ENCODE measurements at regions not wholly inside any gene's neighbourhood (a gene's known extent, or its start where the extent isn't known, plus 50 kb on each side); places are given as distances from the start of the nearest gene placed in this dataset.
"Not testable (repeated sequence)": the region's sequence is repeated elsewhere in the genome, so short reads cannot be mapped to it uniquely, and the experiment has no call there.

DNA sequence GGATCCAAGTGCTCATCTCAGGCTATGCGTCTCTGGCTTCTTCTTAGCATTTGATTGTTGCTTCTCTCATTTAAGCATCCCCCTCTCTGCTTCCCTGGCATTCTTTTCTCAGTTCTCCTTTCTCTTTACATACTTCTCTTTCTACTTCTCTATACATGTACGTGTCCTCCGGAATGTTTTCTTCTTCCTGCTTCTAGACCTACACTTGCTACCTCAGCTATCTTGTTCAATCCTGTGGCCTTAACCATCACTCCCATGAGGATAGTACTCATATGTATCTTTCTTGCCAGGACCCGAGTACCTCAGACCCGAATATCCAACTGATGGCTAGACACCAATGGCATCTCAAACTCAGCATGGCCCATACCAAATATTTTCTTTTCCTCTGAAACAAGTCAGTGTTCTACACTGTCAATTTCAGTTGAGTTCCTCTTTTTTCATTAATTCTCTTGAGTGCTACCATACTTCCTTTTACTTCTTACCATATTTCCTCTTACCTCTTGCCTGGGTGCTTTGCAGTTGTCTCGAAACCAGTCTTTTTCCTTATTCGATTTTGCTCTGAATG is 115.1 kb upstream of the SLC38A2 start:
- DNase-seq, result no peak

DNA sequence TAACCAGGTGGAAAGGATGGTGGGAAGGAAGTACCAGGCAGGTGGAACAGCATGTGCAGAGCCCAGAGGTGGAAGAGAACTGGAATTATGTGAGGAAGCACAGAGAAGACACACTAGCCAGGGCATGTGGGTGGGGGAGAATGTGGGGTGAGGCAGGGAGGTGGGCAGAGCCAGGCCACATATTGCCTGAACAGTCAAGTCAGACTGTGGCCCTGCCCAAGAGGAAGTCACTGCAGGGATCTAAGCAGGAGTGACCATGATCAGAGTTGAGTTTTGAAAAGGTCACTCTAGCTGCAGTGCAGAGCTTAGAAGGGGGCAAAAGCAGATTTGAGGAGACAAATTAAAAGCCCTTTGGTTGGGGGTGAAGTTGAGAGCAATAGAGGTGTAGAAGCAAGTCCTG is 114.0 kb upstream of the SLC38A2 start:
- no peak for DNase-seq

DNA sequence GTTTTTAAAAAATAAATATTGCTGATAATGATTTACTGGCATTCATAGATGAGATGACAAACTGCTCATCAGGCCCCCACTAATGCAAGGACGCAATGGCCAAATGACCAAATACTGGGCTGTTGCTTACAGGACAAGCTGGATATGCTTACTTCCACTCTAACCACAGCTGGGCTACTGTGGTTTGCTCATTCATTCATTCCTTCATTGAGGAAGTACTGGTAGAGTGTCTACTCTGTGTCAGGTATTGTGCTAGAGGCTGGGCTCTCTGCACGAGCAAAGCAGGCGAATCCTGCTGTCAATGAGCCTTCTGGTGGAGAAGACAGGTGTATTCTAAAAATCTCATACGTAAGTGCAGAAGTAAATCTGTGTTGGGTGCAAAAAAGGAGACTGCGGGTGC is 113.3 kb upstream of the SLC38A2 start:
- DNase-seq, result no peak

DNA sequence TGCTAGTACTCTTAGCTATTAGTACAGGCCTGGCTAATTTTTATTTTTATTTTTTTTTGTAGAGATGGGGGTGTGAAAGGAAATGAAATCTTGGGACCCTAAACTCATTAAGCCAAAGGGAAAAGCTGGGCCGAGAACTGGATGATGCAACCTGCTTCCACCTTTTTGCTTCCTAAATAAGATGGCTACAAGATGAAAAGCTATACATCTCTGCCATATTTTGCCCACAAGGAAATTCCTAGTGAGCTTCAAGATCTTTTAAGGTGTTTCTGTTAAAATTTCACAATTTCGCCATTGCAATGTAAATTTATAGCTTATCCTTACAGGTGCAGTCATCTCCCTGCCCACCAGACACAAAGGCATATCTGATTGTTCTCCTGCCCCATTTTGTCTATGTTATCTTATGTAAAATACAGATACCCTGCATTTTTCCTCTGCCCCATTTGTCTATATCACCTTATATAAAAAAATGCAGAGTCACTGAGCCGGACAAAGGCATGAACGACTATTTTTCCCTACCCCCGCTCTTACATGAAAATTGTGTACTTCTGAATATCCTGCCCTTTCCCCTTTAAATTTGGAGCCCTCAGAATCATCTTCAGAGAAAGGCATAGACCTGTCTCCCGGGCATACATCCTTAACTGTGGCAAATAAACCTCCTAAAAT is 112.0 kb upstream of the SLC38A2 start:
- DNase-seq, result no peak

DNA sequence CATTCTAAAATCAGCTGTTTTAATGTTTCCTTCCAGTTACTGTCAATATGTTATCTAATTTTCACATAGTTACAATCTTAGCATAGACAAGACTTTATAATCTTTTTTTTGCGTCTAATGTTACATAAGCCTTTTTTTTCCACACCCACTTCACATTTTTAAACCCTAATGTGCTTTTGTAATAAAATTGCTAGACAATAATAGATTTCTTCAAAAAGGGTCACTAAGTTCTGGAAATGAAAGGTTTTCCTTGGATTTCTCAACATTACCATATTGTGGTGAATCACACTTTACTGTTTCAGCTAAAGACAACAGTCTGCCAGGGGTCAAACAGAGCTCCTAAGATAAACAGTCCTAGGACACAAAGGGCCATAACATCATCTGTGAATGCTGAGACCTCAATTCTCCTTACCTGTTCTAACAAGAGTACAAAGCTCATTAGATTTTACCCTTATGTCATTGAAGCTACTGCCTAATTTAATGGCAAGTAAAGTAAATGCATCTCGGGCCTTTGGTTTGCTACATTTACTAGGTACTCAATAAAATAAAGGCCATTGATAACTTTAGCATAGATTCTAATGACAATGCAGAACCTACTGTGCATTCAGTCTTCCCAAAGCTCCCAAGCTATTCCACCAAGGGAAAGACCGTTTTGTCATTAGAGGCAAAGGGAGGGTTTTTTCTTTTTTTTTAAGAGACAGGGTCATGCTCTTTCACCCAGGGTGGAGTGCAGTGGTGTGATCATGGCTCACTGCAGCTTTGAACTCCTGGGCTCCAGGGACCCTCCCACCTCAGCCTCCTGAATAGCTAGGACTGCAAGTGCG is 111.2 kb upstream of the SLC38A2 start:
- DNase-seq, result no peak

DNA sequence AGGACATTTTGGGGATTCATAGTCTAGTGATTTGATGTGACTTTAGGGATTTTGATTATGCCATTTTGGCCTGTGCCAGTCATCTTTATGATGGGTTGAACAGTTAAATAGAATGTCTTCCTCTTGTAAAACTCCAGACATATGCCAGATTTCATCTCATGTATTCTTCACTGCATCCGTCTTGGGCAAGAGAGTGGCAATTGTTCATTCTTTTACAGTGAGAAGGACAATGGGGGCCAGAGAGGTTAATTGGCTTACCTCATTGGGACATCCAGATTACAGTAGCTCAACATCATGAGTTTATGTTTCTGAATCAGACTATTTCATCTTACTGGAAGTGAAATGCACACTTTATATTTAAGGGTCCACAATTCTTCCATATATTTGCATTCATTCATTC is 108.2 kb upstream of the SLC38A2 start:
- DNase-seq, result no peak

DNA sequence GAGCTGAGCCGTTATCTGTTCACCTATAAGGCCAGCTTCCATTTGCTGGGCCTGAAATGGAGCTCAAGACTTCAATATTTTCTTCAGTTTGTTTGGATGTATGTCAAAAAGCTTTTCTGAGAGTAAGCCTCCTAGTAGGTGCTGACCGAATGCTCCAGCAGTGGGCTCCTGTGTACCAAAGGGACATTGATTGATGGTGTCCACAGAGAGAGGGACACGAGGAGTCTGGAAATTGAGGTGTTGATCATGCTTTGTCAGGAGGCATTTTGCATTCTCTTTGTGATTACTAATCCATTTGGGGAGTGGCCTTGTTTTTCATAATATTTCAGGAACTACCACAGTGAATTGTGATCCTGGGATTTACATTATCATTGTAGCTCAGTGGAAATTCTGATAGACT is 107.7 kb upstream of the SLC38A2 start:
- no peak for DNase-seq

- no peak for DNase-seq
Observed at GRCh38 chr12:46478123-46478522, 105.5 kb upstream of the SLC38A2 start.

DNA sequence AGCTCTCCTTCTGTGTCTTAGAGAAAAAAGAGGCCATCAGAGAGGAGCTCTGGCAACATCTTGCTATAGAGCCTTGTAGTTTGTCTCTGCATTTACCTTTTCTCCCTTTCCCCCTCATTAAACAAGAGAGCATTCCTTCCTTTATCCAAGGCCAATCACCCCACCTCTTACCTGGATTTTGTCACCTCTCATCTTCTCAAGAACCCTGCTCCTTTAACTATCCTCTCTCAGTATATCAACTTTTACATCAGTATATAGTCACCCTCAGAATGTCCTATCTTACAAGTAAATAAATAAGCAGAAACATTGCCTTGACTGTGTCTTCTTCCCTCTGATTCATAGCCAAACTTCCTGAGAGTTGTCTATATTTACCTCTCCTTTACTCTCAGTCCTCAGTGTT is 105.0 kb upstream of the SLC38A2 start:
- no peak for DNase-seq

GRCh38 chr12:46475972-46476645 is 103.5 kb upstream of the SLC38A2 start:
- no peak for DNase-seq

DNA sequence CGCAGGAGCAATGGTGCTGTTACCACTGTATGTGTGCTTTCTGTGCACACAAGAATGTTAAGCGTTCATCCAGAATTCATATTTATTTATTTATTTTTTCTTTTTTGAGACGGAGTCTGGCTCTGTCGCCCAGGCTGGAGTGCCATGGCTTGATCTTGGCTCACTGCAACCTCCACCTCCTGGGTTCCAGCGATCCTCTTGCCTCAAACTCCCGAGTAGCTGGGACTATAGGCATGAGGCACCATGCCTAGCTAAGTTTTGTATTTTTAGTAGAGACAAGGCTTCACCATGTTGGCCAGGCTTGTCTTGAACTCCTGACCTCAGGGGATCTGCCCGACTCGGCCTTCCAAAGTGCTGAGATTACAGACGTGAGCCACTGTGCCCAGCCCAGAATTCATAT is 101.8 kb upstream of the SLC38A2 start:
- not testable (repeated sequence) for DNase-seq

DNA sequence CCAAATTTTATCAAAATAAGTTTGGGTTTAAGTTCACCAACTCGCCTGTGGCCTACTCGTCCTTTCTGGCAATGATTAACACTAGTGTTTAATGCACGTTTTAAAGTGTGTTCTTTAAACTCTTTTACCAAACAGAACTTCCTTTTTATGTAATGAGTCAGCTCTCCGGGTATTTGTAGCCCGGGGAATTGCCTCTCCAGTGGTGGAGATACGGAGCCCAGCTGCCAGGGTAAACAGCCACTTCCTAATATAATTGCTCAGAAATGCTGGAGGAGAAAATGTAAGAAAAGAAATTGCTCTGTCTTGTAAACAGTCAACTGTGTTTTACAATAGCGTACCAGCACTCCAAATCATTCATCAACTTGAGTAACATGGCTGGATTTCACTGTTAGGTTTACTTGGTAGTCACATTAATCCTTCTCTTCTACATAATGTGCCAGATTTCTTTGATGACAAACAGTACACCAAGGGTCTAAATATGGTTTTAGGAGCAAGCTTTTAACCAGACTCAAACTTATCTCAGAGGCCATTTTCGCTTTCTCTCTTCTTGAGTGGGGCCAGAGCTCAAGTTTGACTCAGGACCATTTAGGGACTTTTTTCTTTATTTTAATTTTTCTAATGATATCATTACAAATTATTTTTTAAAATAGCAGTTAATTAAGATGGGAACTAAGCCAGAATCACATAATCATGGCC is 101.2 kb upstream of the SLC38A2 start:
- DNase-seq, result no peak

DNA sequence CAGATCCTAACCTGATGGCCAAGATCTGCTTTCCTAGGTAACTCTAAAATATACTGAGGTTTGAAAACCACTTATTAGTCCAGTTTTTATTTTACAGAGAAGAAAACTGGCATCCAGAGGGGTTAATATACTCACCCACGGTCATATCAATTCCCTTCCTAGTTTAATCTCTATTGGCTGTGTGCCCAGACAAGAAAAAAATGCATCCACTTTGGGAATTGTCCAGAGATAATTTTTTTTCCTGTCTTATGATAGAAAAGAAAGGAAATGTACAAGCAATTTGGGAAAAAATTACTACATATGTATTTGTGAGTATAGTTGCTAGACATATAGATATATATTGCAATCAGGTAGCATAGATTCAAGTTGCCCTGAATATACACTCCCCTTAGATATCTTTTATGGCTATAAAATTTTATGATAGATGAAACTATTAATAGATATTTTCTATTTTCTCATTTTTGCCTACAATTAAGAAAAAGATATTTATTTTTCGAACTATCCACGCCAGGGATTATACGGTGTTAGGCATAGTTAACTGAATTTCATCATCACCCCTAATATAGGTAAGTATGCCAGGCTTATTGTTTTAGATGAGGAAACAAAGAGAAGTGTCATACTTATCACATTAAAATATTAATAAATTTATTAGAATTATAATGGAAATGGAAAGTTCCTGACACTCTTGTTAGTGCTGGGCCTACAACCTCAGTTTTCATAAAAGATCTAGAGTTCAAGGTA is 100.5 kb upstream of the SLC38A2 start:
- DNase-seq, result no peak

DNA sequence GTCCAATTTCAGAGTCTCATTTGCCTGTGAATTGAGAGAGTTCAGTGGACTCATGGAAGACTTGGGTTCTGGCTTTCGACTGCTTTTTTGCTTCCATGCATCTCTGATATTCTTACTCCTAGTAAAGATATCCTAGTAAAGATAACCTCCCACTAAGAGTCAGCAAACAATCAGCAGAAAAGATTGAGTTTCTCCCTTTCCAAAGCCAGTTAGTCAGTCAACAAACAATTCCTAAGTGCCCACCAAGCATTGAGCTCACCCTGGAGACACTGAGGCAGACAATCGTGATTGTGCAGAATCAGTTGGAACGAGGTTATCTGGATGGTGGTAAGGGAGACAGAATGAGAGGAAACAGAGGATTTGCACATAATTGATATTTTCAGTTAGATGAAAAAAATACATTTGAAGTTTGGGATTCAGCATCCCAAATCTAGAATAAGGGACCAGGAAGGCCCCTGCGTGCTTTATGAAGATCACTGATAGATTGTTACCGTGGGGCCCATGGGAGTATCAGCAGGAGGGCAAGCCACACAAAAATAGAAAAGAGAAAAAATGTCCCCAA is 99.7 kb upstream of the SLC38A2 start:
- no peak for DNase-seq

- DNase-seq, result no peak
Observed at GRCh38 chr12:46471404-46471803, 98.8 kb upstream of the SLC38A2 start.

- no peak for DNase-seq
Observed at GRCh38 chr12:46470975-46471374, 98.4 kb upstream of the SLC38A2 start.

DNA sequence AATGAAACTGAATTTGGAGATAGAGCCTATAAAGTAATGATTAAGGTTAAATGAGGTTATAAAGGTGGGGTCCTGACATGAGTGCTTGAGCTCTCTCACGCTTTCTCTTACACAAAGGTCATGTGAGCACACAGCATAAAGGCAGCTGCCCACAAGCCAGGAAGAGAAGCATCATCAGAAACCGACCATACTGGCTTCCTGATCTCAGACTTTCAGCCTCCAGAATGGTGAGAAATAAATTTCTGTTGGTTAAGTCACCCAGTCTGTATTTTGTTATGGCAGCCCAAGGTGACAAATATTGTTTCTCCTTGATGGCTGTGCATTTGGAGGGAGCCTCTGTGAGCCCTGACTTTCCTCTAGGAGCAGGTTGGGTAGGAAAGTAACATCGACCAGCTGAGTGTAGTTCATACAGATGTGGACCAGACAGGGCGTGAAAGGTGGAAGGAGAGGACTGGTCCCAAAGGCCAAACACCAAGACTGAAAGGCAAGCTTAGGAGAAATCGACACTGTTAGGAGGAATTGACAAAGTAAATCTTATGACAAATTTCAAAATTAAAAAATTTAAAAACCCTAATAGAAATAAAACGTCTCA is 97.6 kb upstream of the SLC38A2 start:
- DNase-seq, result no peak

DNA sequence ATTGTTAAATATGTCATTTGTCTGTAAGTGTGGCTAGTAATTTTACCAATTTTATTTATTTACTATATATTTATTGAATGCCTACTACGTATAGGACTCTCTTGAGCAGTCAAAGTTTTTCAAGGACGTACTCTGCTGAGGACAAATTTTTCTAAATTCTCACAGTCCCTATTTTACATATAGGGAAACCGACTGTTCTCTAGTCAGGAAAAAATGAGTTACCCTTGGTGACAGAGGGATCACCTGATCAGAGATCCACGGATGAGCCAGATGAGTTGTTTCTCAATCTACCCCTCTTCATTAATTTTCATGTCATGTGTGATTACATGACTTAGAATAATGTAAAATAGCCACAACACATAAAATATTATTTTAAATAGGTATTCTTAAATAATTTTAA is 96.2 kb upstream of the SLC38A2 start:
- DNase-seq, result no peak

DNA sequence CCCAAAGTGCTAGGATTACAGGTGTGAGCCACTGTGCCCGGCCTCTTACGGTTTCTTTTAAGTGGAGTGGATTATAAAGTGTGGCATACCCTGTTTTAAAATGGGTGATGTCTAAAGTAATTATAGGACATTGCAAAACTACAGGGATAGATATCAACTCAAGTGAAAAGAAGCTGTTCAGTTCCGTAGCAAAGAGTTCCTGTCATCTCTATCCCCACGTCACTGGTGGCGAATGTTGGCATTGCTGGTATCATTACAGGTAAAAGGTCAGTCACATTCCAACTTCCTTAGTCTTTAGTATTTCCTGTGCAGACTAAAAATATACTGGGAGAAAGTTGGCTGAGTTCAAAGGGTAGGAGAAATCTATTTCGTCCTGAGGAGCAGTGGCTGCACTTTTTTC is 95.6 kb upstream of the SLC38A2 start:
- DNase-seq, result no peak

GRCh38 chr12:46465307-46465706 is 92.7 kb upstream of the SLC38A2 start:
- no peak for DNase-seq

DNA sequence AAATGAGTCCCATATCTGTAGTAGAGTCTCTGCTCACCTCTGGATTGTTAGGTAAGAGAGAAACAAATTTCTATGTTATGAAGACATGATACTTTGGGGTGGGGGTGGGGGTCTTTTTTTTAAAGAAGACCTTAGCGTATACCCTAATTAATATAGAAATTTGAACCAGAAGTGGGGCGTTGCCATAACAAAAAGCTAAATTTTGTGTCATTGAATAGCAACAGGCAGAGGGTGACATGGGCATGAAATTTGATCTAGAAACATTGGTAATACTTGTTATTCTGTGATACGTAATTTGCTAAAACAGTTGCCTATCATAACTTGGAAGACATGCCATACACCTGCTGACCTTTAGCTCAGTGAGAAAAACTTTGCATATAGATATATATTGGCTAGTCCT is 92.3 kb upstream of the SLC38A2 start:
- DNase-seq, result no peak
